DMS 273 treated with DMSO at 0.1 percent for 48 hours (cell line): ENCODE measurements at regions not wholly inside any gene's neighbourhood (a gene's known extent, or its start where the extent isn't known, plus 50 kb on each side); places are given as distances from the start of the nearest gene placed in this dataset.

ENCODE experiments used
- DNase-seq: peaks from one replicate; lab custom pipeline; 2025; lab: John Stamatoyannopoulos, UW

DNA sequence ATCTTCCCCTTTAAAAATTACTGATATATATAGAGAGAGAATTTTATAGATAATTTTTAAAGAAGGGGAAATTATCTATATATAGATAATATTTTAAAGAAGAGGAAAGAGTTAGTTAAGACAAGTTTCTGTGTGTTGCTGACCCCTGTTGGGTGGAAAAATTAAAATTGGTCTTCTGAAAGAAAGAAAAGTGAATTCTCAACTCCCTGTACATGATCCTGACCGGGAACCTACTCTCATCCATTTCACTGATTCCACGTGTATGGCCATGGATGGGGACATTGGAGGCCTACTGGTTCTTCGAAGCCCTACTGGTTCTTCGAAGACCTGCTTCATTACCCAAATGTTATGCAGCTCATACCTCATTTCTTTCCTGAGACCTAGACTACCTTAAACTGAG, 53.0 kb upstream of the TCF21 start:
- DNase-seq, result no peak

DNA sequence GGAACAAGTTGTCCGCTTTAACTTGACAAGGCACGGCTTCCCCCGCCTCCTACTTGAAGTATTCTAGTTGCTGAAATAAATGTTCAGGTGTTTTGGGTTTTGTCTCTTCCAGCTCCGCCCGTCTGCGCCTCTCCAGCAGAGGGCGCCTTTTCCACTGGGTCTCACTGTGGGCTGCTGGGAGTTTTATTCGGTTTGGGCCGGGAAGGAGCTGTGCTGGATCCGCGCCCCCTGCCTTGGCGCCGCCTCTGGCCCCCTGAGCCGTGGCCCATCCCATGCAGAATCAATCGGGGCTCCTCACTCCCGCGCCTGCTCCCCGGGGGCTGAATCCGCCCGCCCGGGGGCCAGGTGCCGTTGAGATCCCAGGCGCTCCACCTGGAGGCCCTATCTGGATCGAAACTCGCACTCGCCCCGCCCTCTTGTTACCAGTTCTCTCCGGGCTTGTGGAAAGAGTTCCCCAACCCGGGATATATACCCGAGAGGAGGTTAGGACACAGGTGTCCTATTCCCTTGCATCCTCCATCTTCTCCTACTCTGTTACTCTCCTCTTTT, 51.0 kb upstream of the TCF21 start:
- DNase-seq, result peak; percentile 53
